ENCODE measurements at regions not wholly inside any gene's neighbourhood (a gene's known extent, or its start where the extent isn't known, plus 50 kb on each side); places are given as distances from the start of the nearest gene placed in this dataset.

GRCh38 chr1:29990304-29990703 lies 733.1 kb downstream of the MATN1 start:
- Histone ChIP-seq H3K4me1 (ENCODE audit: insufficient read depth, low read length, poor library complexity, severe bottlenecking) (no peaks in the 10 kb centered on the region), H3K36me3 (ENCODE audit: insufficient read depth, low read length) (no peaks in the 10 kb centered on the region), H3K9ac (ENCODE audit: low read depth, low read length, poor library complexity, severe bottlenecking) (no peak overlapping the region), H3K9me2 (replicated peaks; ENCODE audit: low read depth, low read length) (no peaks in the 10 kb centered on the region), H3F3A (ENCODE audit: low read depth) (no peaks in the 10 kb centered on the region), H4K20me1 (ENCODE audit: insufficient read depth, low read length, poor library complexity, severe bottlenecking) (no peaks in the 10 kb centered on the region), H3K4me3 (ENCODE audit: low read length, poor library complexity, severe bottlenecking) (no peak overlapping the region), H3K79me2 (ENCODE audit: insufficient read depth, low read length) (no peaks in the 10 kb centered on the region), H2AFZ (ENCODE audit: low read length) (no peak overlapping the region), H3K27me3 (ENCODE audit: insufficient read depth, low read length, poor library complexity, severe bottlenecking) (no peaks in the 10 kb centered on the region), H3K9me3 (ENCODE audit: insufficient read depth, low read depth, low read length) (peaks cover 4% of the 10 kb centered on the region; the same call in 1 of the 2 replicates), H3K4me2 (ENCODE audit: low read depth, low read length, poor library complexity, severe bottlenecking) (no peak overlapping the region)
- TF ChIP-seq CTCF (conservative IDR thresholded peaks at IDR 0.05; ENCODE audit: low read length) (no peak), EZH2phosphoT487 (IDR thresholded peaks at IDR 0.05; ENCODE audit: borderline replicate concordance) (no peak)

DNA sequence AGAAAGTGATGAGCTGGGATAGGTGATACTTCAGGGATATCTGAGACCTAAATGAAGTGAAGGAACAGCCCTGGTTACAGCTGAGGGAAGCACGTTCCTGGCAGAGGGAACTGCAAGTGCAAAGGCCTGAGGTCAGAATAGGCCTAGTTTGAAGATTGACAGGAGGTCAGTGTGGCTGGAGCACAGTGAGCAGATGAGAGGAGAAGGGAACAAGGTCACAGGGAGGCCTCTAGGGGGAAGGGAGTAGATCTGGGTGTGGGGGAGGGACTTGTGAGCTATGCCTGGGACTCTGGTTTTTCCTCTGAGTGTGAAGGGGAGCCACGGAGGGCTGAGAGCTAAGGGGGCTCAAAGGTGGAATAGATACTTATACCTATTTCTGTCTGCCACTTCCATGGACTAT lies 736.4 kb downstream of the MATN1 start:
- Histone ChIP-seq H3K4me3 (ENCODE audit: low read length, poor library complexity, severe bottlenecking) (no peak overlapping the region), H3K36me3 (ENCODE audit: insufficient read depth, low read length) (no peaks in the 10 kb centered on the region), H4K20me1 (ENCODE audit: insufficient read depth, low read length, poor library complexity, severe bottlenecking) (no peaks in the 10 kb centered on the region), H3K9me3 (ENCODE audit: insufficient read depth, low read depth, low read length) (no peaks in the 10 kb centered on the region), H3K9ac (ENCODE audit: low read depth, low read length, poor library complexity, severe bottlenecking) (no peak overlapping the region), H3K79me2 (ENCODE audit: insufficient read depth, low read length) (no peaks in the 10 kb centered on the region), H3K4me2 (ENCODE audit: low read depth, low read length, poor library complexity, severe bottlenecking) (no peak overlapping the region), H3K9me2 (replicated peaks; ENCODE audit: low read depth, low read length) (no peaks in the 10 kb centered on the region), H3K27me3 (ENCODE audit: insufficient read depth, low read length, poor library complexity, severe bottlenecking) (no peaks in the 10 kb centered on the region), H3F3A (ENCODE audit: low read depth) (no peaks in the 10 kb centered on the region), H3K4me1 (ENCODE audit: insufficient read depth, low read length, poor library complexity, severe bottlenecking) (no peaks in the 10 kb centered on the region), H2AFZ (ENCODE audit: low read length) (no peak overlapping the region)
- TF ChIP-seq CTCF (conservative IDR thresholded peaks at IDR 0.05; ENCODE audit: low read length) (no peak), EZH2phosphoT487 (IDR thresholded peaks at IDR 0.05; ENCODE audit: borderline replicate concordance) (no peak)

DNA sequence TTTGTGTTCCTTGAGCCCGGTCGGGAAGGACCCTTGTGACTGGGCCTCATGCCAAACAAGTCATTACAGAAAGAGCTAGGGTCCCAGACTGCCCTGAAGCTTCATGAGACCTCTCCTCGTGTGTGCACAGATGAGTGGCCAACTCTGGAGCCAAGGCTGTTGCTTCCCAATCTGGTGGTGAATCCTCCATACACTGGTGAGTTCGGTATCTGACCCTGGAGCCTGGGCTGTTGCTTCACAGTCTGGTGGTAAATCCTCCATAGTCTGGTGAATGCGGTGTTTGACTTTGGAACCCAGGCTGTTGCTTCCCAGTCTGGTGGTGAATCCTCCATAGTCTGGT lies 737.8 kb downstream of the MATN1 start:
- Histone ChIP-seq H3K4me3 (ENCODE audit: low read length, poor library complexity, severe bottlenecking) (no peak overlapping the region), H3K36me3 (ENCODE audit: insufficient read depth, low read length) (no peaks in the 10 kb centered on the region), H3K9me2 (replicated peaks; ENCODE audit: low read depth, low read length) (no peaks in the 10 kb centered on the region), H4K20me1 (ENCODE audit: insufficient read depth, low read length, poor library complexity, severe bottlenecking) (no peaks in the 10 kb centered on the region), H3K9me3 (ENCODE audit: insufficient read depth, low read depth, low read length) (no peaks in the 10 kb centered on the region), H3K4me2 (ENCODE audit: low read depth, low read length, poor library complexity, severe bottlenecking) (no peak overlapping the region), H2AFZ (ENCODE audit: low read length) (no peak overlapping the region), H3K79me2 (ENCODE audit: insufficient read depth, low read length) (no peaks in the 10 kb centered on the region), H3K9ac (ENCODE audit: low read depth, low read length, poor library complexity, severe bottlenecking) (no peak overlapping the region), H3K27me3 (ENCODE audit: insufficient read depth, low read length, poor library complexity, severe bottlenecking) (no peaks in the 10 kb centered on the region), H3K4me1 (ENCODE audit: insufficient read depth, low read length, poor library complexity, severe bottlenecking) (no peaks in the 10 kb centered on the region), H3F3A (ENCODE audit: low read depth) (no peaks in the 10 kb centered on the region)
- no peak for TF ChIP-seq CTCF (conservative IDR thresholded peaks at IDR 0.05; ENCODE audit: low read length)
- TF ChIP-seq EZH2phosphoT487 (IDR thresholded peaks at IDR 0.05; ENCODE audit: borderline replicate concordance): no peak
